T-helper 2 cell (primary cell): ENCODE measurements at regions not wholly inside any gene's neighbourhood (a gene's known extent, or its start where the extent isn't known, plus 50 kb on each side); places are given as distances from the start of the nearest gene placed in this dataset.

Experiments used
- DNase-seq, 5 experiments: peaks; one replicate each; pipeline versions ENCODE4 v3.0.0 to v3.0.0-alpha.2; 2012 to 2022

DNA sequence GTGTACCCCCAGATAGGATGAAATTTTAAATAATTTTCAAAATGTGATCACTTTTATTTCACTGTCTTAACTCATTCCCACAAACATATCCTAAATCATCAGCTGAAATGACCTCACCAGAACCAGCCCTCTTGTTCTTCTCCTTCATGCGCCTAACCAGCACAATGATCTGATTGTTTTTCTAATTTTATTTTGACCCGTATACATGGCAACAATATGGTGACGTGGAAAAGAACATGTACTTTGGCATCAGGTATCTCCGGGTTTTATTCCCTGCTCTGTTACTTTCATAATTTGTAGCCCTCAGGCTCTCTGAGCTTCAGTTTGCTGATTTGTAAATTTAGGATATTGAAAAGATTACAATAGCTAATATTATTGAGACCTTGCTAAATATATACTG, 562.4 kb upstream of the ZFP42 start:
- DNase-seq, result no peak

DNA sequence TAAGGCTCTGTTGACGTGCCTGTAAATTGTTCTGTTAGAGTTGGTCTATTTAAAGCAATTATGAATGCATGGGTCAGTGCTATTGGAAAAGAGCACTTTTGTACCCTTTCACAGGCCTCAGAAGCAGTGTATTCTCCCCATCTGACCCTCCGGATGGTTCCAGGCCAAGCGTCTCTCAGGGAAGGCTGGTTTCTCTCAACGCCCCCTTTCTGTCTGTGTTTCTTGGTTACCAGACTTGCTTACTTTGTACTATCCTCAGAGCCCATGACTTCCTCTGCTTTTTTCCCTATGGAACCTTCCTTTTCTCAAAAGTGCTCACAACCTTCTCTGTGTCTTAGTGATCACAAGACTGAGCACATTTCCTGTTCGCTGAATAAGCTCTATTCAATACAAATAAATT, 559.3 kb upstream of the ZFP42 start:
- DNase-seq, result no peak

DNA sequence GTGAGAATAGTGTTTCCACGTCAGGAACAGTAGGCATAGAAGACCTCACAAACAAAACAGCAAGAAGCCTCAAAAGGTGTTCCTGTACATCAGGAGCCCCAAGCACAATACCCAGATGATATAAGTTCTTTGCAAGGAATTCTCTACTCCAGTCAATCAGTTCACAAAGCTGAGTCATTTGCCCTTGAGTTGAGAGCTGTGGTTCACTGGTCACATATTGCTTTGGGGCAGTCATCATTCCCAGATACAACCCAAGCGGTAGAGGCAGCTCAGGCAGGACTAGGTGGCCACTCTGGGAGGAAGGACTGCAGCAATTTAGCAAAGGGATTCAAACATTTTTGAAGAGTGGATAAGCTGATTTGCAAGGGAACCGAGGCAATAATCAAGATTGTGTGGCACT, 551.5 kb upstream of the ZFP42 start:
- no peak for DNase-seq

DNA sequence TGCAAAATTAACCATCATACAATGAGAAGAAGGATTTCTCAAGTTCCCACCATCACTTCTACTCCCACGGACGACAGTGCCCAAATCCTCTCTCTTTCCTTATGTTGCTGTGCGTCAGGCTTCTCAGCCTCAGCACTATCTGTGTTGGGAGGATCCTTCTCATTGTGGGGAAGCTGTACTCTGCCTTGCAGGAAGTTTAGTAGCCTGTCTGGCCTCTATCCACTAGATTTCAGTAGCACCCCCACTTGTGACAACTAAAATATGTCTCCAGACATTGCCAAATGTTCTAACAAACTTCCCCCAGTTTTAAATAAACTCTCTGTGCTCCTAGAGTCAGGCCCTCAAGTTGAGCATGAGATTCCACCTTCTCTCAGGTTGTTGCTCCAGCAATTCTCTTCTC, 545.9 kb upstream of the ZFP42 start:
- DNase-seq, result no peak

DNA sequence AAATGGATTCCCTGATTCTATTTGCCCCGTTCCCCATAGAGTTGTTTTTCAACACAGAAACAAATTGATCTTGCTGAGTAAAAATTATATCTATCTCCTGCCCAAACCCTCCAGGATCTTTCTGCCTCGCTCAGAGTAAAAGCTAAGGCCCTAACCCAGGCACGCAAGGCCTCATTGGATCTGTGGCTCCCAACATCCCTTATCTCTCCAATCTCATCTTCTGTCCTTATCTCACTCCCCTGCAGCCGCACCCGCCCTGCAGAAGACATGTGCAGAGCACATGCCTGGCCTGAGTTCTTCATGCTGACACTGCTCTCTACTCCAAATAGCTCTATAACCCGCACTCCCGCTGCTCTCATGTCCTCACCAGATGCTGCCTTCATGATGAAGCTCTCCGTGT, 543.8 kb upstream of the ZFP42 start:
- DNase-seq, result no peak

DNA sequence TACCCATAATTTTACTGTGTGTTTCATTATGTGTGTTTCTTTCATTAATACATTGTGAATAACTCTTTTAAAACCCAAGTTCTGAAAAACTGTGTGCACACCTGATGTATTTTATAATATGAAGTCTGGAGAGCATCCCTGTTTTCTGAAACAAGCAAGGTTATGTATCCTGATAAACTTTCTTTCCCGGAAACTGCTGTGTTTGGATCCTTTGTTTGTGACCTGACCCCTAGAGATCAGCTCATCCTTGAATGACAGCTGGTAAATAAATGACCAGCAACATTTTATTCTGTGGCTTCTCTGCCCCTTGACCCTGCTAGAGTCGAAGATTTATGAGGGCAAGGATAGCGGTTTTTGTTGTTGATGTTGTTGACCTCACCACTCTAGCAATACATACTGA, 535.6 kb upstream of the ZFP42 start:
- no peak for DNase-seq

DNA sequence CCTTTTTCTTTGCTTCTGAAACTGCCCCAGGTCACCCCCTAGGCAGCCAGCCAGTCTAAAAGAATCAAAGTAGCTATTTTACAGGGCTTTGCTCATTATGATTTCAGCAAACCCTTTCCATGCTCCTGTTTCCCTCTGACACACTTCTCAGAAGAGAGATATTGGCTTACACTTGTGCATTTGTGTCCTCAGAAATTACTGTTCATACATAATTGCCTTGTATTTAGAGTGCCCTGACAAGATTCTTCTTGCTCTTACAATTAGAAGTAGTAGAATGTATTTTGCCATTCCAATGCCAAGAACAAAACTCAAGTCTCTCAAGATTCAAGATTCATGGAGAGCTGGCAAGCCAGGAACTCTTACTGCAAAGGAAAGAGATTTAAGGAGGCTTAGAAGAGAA, 531.0 kb upstream of the ZFP42 start:
- DNase-seq, result no peak

DNA sequence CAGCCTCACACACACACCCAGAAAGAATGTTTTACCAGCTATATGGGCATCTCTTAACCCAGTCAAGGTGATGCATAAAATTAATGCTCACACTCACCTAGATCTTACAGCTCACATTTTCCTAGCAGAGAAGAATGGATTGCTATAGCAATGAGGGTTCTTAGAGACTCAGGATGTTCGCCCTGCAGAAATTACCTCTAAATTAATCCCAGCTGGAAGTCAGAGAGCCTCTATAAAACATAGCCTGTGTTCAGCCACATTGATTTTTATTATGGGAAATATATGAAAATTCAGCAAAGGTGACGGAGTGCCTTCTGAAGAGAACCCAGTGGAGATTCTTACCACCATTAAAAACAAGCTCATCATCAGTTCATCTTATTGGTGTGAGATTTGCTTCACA, 528.3 kb upstream of the ZFP42 start:
- no peak for DNase-seq

DNA sequence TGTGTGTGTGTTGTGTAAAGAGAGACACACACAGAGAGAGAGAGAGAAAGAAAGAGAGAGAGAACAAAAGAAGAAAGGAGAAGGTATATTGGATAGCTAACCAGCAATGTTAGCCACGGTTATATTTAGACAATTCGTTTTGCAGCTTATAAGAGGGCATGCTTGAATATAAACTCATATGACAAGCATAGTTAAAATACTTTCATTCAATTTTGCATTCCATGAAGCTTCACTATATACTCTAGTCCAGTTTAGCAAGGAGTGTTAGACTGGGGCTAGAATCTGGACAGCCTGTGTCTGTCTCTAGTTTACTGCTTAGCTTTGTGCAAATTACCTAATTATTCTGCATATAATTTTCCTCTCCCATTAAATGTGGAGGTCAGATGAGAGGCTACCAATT, 525.9 kb upstream of the ZFP42 start:
- no peak for DNase-seq

DNA sequence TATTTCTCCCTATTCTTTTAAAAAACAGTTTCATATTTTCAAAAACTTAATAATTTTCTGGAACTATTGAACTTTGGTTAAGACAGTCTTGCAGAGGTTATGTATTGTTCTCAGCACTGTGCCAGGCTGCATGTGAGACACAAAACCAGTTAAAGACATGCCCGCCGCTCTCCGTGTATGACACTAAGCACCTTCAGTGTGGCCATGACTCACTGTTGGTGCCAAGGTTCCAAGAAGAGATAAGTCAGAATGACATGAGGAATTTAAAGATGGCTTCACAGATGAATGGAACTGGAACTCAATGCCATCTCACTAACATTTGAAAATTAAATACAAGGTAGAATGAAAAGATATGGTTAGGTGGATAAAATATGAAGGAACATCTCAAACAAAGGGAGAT, 525.5 kb upstream of the ZFP42 start:
- DNase-seq, result no peak

DNA sequence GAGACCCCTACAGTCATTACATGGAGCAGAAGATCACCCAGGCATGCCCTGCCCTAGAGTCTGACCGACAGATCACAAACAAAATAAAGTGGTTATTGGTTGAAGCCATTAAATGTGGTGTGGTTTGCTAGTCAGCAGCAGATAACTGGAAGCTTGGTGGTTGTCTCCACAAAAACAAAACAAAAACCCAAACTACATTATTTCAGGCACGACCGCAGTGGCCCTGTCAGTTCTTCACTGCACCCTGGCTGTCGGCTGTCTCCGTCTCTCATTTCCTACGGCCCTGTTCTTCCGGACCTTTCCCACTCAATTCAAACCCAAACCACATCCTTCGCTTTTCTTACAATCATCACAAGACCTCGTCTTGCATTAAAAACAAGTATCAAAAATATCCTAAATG, 521.3 kb upstream of the ZFP42 start:
- peak in 1 of 5 experiments; percentile 23 for DNase-seq

DNA sequence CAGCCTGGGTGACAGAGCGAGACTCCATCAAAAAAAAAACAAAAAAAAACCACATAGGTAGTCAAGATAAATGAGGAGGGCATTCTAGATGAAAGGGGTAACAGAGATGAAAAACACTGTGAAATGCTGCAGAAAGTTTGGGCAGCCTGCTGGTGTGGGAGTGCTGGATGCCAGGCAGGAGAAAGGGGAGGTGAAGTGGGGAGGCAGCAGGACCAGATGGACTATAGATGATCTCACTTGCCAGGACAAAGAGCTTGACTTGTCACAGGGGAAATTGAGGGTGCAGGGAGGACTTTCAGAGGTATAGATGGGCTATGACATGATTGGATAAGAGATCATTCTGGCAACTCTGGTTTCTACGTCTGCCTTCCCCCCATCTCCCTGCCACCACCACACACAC, 519.7 kb upstream of the ZFP42 start:
- no peak for DNase-seq

DNA sequence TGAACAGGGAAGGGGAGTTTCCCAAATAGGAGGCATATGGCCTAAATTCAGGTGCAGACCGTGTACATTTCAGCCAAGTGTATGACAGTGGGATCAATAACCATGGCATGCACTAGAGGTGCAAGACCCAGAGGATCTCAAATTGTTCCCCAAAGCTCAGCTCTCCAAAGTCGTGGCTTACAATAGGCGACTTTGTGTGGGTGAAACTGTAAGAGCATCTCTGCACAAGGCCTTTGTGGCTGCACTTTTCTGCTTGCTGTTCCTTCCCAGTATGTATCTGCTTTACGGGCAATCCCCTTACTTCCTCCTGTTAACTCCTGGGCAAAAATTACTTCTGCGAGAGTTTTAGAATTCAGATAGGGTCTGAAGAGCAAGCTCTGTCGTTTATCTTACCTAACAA, 518.3 kb upstream of the ZFP42 start:
- no peak for DNase-seq

DNA sequence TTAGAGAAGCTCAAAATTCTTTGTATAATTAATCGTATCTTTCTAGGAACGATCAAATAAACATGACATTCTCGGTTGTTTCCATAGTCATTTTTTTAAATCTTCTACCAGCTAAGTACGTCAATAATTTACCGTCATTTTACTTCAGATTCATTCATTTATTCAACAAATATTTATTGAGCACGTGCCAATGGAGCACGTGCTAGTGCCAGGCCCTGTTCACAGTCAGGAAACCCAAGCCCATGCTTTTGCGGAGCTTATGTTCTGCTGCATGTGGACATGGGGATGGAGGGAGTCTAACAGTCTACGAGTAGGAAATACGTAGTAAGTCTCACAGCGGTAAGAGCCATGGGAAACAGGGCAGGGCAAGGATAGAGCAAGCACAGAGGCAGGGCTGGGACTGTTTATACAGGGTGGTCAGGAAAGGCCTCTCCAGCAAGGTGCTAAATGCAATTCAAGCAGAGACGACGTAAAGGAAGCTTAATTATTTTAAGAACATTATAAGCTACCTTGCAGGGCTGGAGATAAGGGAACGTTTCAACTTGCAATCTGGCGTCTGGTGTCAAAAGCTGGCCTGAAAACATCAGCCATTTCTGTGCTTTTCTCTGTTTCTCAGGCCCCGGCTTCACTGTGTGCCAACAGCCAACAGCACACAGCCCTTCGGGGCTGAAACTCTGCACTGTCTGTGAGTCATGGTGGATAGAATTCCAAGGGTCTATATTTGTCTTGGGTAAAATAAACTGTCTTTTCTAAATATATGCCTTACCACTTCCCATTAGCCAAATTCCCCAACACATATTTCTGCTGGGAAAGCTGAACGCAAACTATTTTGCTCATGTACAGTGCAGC, 517.1 kb upstream of the ZFP42 start:
- DNase-seq, result no peak

DNA sequence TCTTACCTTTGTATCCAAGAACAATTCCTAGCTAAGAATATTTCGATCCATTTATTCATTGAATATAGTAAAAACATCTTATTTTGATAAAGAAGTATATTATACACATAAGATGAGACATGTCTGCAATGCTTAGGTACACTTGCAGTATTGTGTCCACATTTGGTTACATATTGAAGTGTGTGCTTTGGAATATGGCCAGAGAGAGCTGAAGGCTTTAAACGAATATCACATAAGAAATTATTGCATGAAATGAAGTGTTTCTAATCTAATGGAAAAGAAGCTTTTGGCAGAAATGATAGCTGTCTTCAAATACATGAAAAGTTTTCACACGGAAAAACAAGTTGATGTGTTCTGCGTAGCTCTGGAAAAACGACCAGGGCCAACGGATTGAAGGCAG, 516.1 kb upstream of the ZFP42 start:
- DNase-seq, result no peak

DNA sequence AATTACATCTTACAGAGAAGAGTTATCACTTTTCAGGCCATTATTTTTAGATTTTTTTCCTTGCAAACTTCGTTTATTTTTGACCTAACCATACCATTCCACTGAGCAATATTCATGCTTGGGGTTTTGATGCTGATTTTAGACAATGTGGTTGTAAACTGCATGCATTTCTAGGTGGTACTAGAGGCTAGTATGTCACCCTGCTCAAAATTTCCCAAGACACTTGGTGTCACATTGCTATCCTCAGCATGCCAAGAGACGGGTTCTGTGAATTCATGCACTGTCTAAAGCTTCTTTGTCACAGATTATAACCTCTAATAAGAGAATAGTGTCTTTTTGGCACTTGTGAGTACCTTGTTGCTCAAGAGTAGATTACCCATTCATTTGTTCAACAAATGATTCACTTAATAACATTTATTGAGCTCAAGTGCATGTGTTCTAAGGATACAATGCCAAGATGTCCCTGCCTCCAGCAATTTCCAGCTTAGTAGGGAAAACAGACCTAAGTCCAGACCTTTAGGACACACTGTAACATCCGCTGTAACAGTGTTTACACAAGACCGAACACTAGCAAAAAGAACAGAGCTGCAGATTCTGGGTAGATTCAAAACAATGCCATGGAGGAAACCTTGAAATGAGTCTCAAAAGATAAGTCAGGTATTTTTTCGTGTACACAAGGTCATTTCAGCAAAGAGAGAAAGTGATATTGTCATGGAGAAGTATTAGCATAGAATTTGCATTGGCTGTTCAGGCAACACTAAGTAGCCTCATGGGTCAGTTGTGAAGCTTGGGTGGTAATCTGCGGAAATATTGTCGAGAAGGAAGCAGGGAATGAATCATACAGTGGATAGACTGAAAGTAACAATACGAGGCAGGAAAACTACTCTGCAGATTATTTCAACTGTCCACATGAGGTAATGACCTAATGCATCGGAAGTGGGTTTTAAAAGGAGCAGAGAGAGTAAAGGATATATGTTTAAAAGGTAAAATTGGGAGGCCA, 515.1 kb upstream of the ZFP42 start:
- DNase-seq, result no peak

DNA sequence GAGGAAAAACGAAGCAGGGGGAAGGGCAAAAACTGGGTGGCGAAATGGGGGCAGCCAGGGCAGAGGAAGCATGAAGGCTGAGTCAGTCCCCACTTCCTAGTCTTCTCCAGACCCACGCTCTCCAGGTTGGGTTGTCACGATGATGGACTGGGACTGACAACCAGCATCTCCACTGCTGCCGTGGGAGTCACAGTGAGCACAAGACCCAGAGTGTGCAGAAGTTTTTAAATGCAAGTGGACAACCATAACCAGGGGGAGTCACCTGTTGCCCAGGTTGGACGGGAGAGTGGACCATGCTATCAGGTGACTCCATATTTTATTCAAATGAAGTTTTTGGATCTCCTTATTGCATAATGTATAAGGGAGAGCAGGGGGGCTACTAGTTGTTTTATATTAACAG, 511.4 kb upstream of the ZFP42 start:
- DNase-seq, result no peak

DNA sequence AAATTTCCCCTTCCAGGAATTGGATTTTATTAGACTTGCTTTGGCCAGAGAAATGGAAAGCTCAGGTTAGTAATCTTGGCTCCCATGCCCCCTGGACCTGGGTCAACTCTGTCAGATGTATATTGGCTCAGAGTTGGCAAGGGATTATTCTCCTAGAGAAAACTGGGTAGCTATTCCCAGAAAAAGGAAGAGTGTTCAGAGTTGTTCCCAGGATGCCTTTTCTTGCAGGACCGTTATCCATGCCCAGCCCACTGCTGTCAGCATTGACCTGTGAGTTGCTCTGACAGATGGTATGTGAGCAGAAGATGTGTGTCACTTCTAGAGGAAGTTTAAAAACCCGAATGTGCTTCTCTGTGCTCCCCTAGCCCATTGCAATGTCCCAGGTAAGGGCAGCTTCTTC, 509.9 kb upstream of the ZFP42 start:
- DNase-seq, result no peak

DNA sequence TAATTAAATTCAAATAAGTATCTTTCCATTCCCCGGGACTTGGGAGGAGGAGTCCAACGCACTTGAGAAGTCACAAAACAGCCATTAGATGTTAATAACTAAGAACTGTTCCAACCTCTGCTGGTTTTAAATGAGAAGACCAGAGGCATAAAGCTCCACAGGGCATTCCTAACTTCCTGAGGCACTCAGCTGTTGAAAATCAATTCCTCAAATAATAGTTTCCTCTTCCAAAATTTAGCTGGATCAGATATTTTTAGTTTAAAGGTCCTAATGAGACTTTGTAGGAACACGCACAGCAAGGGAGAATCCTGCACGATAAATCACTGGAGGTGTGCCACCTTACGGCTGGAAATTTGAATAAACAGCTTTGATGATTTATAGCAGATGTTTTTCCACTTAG, 504.3 kb upstream of the ZFP42 start:
- DNase-seq, result no peak

DNA sequence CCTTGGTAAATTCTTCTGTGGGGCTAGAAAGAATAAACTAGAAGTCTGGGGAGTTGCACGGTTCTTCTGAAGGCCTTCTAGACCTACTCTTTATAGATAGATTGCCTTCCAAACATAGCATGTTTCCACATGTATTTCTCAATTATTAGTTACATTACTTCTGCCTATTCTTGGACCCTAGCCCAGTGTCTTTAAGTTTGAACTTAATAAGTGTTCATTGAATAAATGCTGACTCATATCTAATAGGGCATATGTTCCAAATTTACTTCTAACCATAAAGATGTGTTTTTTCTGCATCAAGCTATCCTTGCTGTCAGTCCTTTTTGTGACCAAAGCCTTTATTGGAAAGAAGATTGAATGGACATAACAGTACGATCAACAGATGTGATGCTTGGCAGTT, 503.6 kb upstream of the ZFP42 start:
- no peak for DNase-seq

DNA sequence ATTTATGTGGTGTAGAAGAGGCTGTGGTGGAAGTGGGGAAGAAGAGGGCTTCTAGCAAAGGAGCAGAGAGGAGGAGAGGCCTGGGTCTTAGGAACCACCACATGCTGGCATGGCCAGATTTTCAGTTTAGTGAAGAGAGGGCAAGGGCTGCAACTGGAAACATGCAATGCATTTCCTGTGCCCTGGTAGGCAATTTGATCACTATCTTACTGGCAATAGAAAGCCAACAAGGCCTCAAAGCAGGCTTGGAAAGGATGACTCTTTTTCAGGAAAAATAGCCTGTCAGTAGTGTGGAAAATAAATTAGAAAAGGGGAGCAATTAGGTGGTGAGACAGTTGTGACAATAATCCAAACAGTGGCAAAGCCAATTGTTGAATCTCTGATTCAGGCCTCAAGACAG, 501.9 kb upstream of the ZFP42 start:
- no peak for DNase-seq

DNA sequence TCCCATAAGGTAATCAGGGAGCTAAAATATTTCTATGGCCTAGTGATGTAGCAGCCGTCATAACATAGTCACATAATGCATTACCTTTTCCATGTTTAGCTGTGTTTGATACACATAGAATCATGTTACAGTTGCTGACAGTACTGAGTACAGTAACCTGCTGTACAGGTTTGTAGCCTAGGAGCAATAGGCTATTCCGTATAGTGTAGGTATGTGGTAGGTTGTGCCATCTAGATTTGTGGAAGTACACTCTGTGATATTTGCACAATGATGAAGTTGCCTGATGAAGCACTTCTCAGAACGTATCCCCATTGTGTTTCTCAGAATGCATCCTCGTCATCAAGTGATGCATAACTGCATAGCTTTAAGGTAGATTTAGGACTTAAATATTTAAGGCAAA, 495.6 kb upstream of the ZFP42 start:
- no peak for DNase-seq

DNA sequence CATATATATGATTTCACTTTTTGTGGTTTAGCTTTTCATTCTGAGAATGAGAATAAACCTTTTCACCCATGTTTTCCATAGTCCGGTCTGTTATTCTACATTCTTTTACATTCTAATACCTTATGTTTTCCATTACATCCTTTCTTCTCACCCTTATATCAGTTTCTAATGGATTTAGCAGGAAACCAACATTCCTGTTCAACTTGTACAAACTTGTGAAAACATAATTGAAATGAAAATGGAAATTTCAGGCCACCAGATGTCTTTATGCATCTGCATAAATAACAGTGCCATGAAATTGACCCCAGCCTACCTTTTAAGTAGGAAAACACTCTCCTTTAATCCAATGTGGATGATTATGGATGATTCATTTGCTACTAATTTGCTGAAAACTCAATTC, 494.8 kb upstream of the ZFP42 start:
- DNase-seq, result no peak

DNA sequence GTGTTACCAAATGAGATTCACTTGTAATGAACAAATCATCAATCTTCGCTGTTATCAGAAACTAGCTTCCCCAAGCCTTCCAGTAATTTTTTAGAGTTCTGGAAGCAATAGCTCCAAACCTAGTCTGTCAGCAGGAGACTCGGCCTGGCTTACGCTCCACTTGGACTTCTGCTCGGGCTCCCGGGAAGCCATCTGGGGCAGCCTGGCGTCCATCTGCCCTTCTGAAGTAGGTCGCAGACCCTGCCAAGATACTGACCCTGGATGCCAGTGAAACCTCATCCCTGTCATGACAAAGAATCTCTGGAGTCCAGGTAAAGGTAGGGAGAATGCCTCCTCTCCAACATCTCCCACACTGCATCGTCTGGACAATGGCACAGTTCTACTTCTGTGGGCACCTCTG, 493.8 kb upstream of the ZFP42 start:
- DNase-seq, result no peak
